GM12878 (cell line): ENCODE measurements at regions not wholly inside any gene's neighbourhood (a gene's known extent, or its start where the extent isn't known, plus 50 kb on each side); places are given as distances from the start of the nearest gene placed in this dataset.
A peak's percentile ranks its signal among the peaks of the same experiment; 100 is the strongest.

Source experiments
- ATF7 ChIP-seq: fragments of 450-650 bp; IDR thresholded peaks from 2 replicates; pipeline ENCODE4 v1.6.1; 2016; ENCODE audit warnings: low read depth, mild to moderate bottlenecking
- BCL11A ChIP-seq: IDR thresholded peaks from 2 replicates; pipeline ENCODE4 v1.6.1; 2011; ENCODE audit warnings: low read depth, low read length
- CTCF ChIP-seq, 3 experiments: IDR thresholded peaks in 2 of 3; conservative IDR thresholded peaks in 1 of 3; 2 replicates each; pipeline ENCODE4 v1.5.1; 2011; ENCODE audit warnings: low read depth in 3 of 3, low read length in 3 of 3, mild to moderate bottlenecking in 3 of 3, control low read depth in 2 of 3, moderate library complexity in 2 of 3, inconsistent platforms in 1 of 3, mixed read lengths in 1 of 3; ENCODE audit not compliant: control insufficient read depth in 2 of 3, insufficient read depth in 1 of 3; ENCODE audit errors: extremely low read depth in 1 of 3
- E2F8 ChIP-seq: fragments of 450-650 bp; IDR thresholded peaks from 2 replicates; pipeline ENCODE4 v1.6.1; 2018; ENCODE audit warnings: mild to moderate bottlenecking, low read depth, moderate library complexity; ENCODE audit not compliant: partially characterized antibody
- ESRRA ChIP-seq: IDR thresholded peaks from 2 replicates; pipeline ENCODE4 v1.6.1; 2012; ENCODE audit warnings: mild to moderate bottlenecking, low read length, improper control_type of control experiment
- FOXM1 ChIP-seq: IDR thresholded peaks from 2 replicates; pipeline ENCODE4 v1.6.1; 2012; ENCODE audit warnings: low read depth, mild to moderate bottlenecking, inconsistent platforms, low read length, moderate library complexity
- HCFC1 ChIP-seq: fragments of 150-350 bp; IDR thresholded peaks from 2 replicates; pipeline ENCODE4 v1.6.1; 2014; ENCODE audit warnings: low read length
- HDAC2 ChIP-seq: fragments of 200-600 bp; sonication (generic); IDR thresholded peaks from 2 replicates; pipeline ENCODE4 v1.6.1; 2017
- IRF5 ChIP-seq: fragments of 450-650 bp; IDR thresholded peaks from 2 replicates; pipeline ENCODE4 v1.6.1; 2017; ENCODE audit warnings: borderline replicate concordance
- MLLT1 ChIP-seq: fragments of 450-650 bp; IDR thresholded peaks from 2 replicates; pipeline ENCODE4 v1.6.1; 2016; ENCODE audit warnings: mild to moderate bottlenecking
- MYB ChIP-seq: fragments of 150-350 bp; IDR thresholded peaks from 2 replicates; pipeline ENCODE4 v1.6.1; 2014; ENCODE audit warnings: mild to moderate bottlenecking, low read depth, low read length, borderline replicate concordance
- SREBF1 ChIP-seq: IDR thresholded peaks from 2 replicates; pipeline ENCODE4 v1.6.1; 2012; ENCODE audit warnings: mild to moderate bottlenecking, low read length
- STAT1 ChIP-seq: fragments of 450-650 bp; conservative IDR thresholded peaks from 2 replicates; pipeline ENCODE4 v1.6.1; 2014; ENCODE audit warnings: antibody characterized with exemption, mild to moderate bottlenecking
- YY1 ChIP-seq: IDR thresholded peaks from 2 replicates; pipeline ENCODE4 v1.6.1; 2011; ENCODE audit warnings: low read depth, mild to moderate bottlenecking, low read length
- ZBTB33 ChIP-seq: fragments of 450-650 bp; IDR thresholded peaks from 2 replicates; pipeline ENCODE4 v1.6.1; 2017; ENCODE audit warnings: mild to moderate bottlenecking
- ZNF592 ChIP-seq: fragments of 450-650 bp; IDR thresholded peaks from 2 replicates; pipeline ENCODE4 v1.6.1; 2017; ENCODE audit warnings: mild to moderate bottlenecking, moderate library complexity

GRCh38 chr1:208652296-208653160 is 408.3 kb upstream of the PLXNA2 start (continued):
- TF ChIP-seq ZNF592: no peak
- no peak for TF ChIP-seq BCL11A
- no peak for TF ChIP-seq HCFC1
- no peak for TF ChIP-seq IRF5
- TF ChIP-seq MYB: no peak
- TF ChIP-seq SREBF1: no peak
- TF ChIP-seq E2F8: no peak
- TF ChIP-seq FOXM1: no peak
- peak; percentile 73 to 83 (median 77) for TF ChIP-seq CTCF (IDR thresholded peaks at IDR 0.05 in 2 of 3, conservative IDR thresholded peaks at IDR 0.05 in 1 of 3; ENCODE audit: control insufficient read depth in 2 of 3, extremely low read depth in 1 of 3, insufficient read depth in 1 of 3, low read depth in 3 of 3, low read length in 3 of 3)
- TF ChIP-seq ATF7: no peak
- no peak for TF ChIP-seq ESRRA
- TF ChIP-seq STAT1: no peak
- TF ChIP-seq ZBTB33: no peak
- no peak for TF ChIP-seq MLLT1
- TF ChIP-seq YY1: peak; percentile 81
- TF ChIP-seq HDAC2: no peak
